ENCODE measurements at regions not wholly inside any gene's neighbourhood (a gene's known extent, or its start where the extent isn't known, plus 50 kb on each side); places are given as distances from the start of the nearest gene placed in this dataset.

- no peak for TF ChIP-seq CTCF (CRISPR knock-in tag; IDR thresholded peaks at IDR 0.05)
- TF ChIP-seq RAD21 (CRISPR knock-in tag; IDR thresholded peaks at IDR 0.05): no peak
- no peak for TF ChIP-seq ZNF598 (CRISPR knock-in tag; IDR thresholded peaks at IDR 0.05; ENCODE audit: borderline replicate concordance)
- TF ChIP-seq CBFB (CRISPR knock-in tag; IDR thresholded peaks at IDR 0.05): no peak
- no peak for TF ChIP-seq GABPA (IDR thresholded peaks at IDR 0.05; ENCODE audit: low read depth, low read length)
- TF ChIP-seq GABPA (CRISPR knock-in tag; IDR thresholded peaks at IDR 0.05; ENCODE audit: low read depth): no peak
- TF ChIP-seq JDP2 (CRISPR knock-in tag; IDR thresholded peaks at IDR 0.05; ENCODE audit: borderline replicate concordance): no peak
- no peak for TF ChIP-seq CEBPZ (IDR thresholded peaks at IDR 0.05; ENCODE audit: low read length)
- TF ChIP-seq NR2F1 (CRISPR knock-in tag; IDR thresholded peaks at IDR 0.05): peak; percentile 81 to 94
- no peak for TF ChIP-seq TEAD2 (CRISPR knock-in tag; IDR thresholded peaks at IDR 0.05)
- TF ChIP-seq EZH2 (conservative IDR thresholded peaks at IDR 0.05; ENCODE audit: low read depth, low read length): no peak
- no peak for TF ChIP-seq ZNF597 (CRISPR knock-in tag; IDR thresholded peaks at IDR 0.05)
- TF ChIP-seq BHLHE40 (IDR thresholded peaks at IDR 0.05; ENCODE audit: low read length): no peak
- no peak for TF ChIP-seq ZNF687 (CRISPR knock-in tag; IDR thresholded peaks at IDR 0.05)
- no peak for TF ChIP-seq NCOR1 (IDR thresholded peaks at IDR 0.05; ENCODE audit: borderline replicate concordance, low read length)
Measured at GRCh38 chr18:70421471-70422390, 132.9 kb downstream of the SOCS6 start.

Data from HepG2 (cell line).